B cell (primary cell): ENCODE measurements at regions not wholly inside any gene's neighbourhood (a gene's known extent, or its start where the extent isn't known, plus 50 kb on each side); places are given as distances from the start of the nearest gene placed in this dataset.

Experiments
- CTCF ChIP-seq: fragments of 200-600 bp; IDR thresholded peaks from one replicate; pipeline ENCODE4 v1.8.0; 2022; ENCODE audit warnings: antibody characterized with exemption, mild to moderate bottlenecking
- EZH2 ChIP-seq: IDR thresholded peaks from 2 replicates; pipeline ENCODE4 v1.6.1; 2012; ENCODE audit warnings: borderline replicate concordance, low read depth, mild to moderate bottlenecking, moderate library complexity, low read length; ENCODE audit not compliant: insufficient read depth, poor library complexity, severe bottlenecking

GRCh38 chr1:68788762-68789161 lies 291.9 kb upstream of the DEPDC1 start:
- TF ChIP-seq CTCF: no peak
- TF ChIP-seq EZH2: no peak
